HEK293 (cell line): ENCODE measurements at regions not wholly inside any gene's neighbourhood (a gene's known extent, or its start where the extent isn't known, plus 50 kb on each side); places are given as distances from the start of the nearest gene placed in this dataset.

Source experiments
- CTCF ChIA-PET: fragments of 350-600 bp; formaldehyde crosslinking; extraction: SDS; loops from one replicate; lab custom pipeline; 2021; ENCODE audit warnings: antibody characterized with exemption; lab: Yijun Ruan, JAX
- POLR2A ChIA-PET: fragments of 300-600 bp; formaldehyde crosslinking; extraction: SDS; loops from one replicate; lab custom pipeline; 2020; ENCODE audit warnings: antibody characterized with exemption, inconsistent platforms; lab: Yijun Ruan, JAX
- H3K27ac ChIP-seq: fragments of 200-500 bp; sonication (Bioruptor generic); 2 replicates; pipeline ENCODE4 v1.5.1; 2014; ENCODE audit warnings: low read depth, low read length, control low read depth, inconsistent platforms; ENCODE audit errors: extremely low read depth
- H3K36me3 ChIP-seq, 2 experiments: fragments of 200-500 bp in 1 of 2; sonication (Bioruptor generic) in 1 of 2; 1 replicate in 1 of 2; 2 replicates in 1 of 2; pipeline ENCODE4 v1.5.1; 2014 to 2017; ENCODE audit warnings: inconsistent platforms in 2 of 2, low read length in 2 of 2; ENCODE audit not compliant: control insufficient read depth in 2 of 2, insufficient read depth in 1 of 2
- H3K4me1 ChIP-seq: fragments of 200-500 bp; sonication (Bioruptor generic); 2 replicates; pipeline ENCODE4 v1.5.1; 2014; ENCODE audit warnings: mild to moderate bottlenecking, low read length, inconsistent platforms; ENCODE audit not compliant: control insufficient read depth, insufficient read depth
- H3K4me3 ChIP-seq: 2 replicates; pipeline ENCODE4 v1.5.1; 2011; ENCODE audit warnings: low read depth, mild to moderate bottlenecking, control low read depth, low read length, moderate library complexity
- H3K9me3 ChIP-seq: fragments of 200-500 bp; sonication (Bioruptor generic); 2 replicates; pipeline ENCODE4 v1.5.1; 2014; ENCODE audit warnings: low read depth, low read length, inconsistent platforms; ENCODE audit not compliant: control insufficient read depth, insufficient read depth
- HOXC10 ChIP-seq: sonication (generic); formaldehyde crosslinking; IDR thresholded peaks from 2 replicates; pipeline ENCODE4 v1.8.1; 2023; ENCODE audit warnings: mild to moderate bottlenecking, missing genetic modification reagents
- MZF1 ChIP-seq: fragments of 450-650 bp; formaldehyde crosslinking; IDR thresholded peaks from 2 replicates; pipeline ENCODE4 v1.5.1; 2017; ENCODE audit warnings: missing biosample characterization, missing genetic modification characterization, borderline replicate concordance
- ZFHX2 ChIP-seq: fragments of 450-650 bp; formaldehyde crosslinking; conservative IDR thresholded peaks from 2 replicates; pipeline ENCODE4 v1.5.1; 2016; ENCODE audit warnings: missing biosample characterization, missing genetic modification characterization
- ZNF10 ChIP-seq: fragments of 450-650 bp; formaldehyde crosslinking; IDR thresholded peaks from 2 replicates; pipeline ENCODE4 v1.5.1; 2017; ENCODE audit warnings: missing biosample characterization, missing genetic modification characterization
- ZNF121 ChIP-seq: fragments of 450-650 bp; formaldehyde crosslinking; IDR thresholded peaks from 2 replicates; pipeline ENCODE4 v1.5.1; 2016; ENCODE audit warnings: missing biosample characterization, missing genetic modification characterization
- ZNF133 ChIP-seq: fragments of 450-650 bp; formaldehyde crosslinking; IDR thresholded peaks from 2 replicates; pipeline ENCODE4 v1.5.1; 2016; ENCODE audit warnings: missing biosample characterization, missing genetic modification characterization
- ZNF221 ChIP-seq: fragments of 450-650 bp; formaldehyde crosslinking; IDR thresholded peaks from 2 replicates; pipeline ENCODE4 v1.5.1; 2017; ENCODE audit warnings: missing biosample characterization, missing genetic modification characterization, borderline replicate concordance
- ZNF24 ChIP-seq: fragments of 450-650 bp; formaldehyde crosslinking; IDR thresholded peaks from 2 replicates; pipeline ENCODE4 v1.5.1; 2016; ENCODE audit warnings: missing biosample characterization, missing genetic modification characterization
- ZNF426 ChIP-seq: fragments of 450-650 bp; formaldehyde crosslinking; IDR thresholded peaks from 2 replicates; pipeline ENCODE4 v1.5.1; 2017; ENCODE audit warnings: missing biosample characterization, missing genetic modification characterization, mild to moderate bottlenecking, inconsistent platforms, moderate library complexity
- ZNF473 ChIP-seq: fragments of 450-650 bp; formaldehyde crosslinking; IDR thresholded peaks from 2 replicates; pipeline ENCODE4 v1.5.1; 2017; ENCODE audit warnings: missing biosample characterization, missing genetic modification characterization
- ZNF501 ChIP-seq: fragments of 450-650 bp; formaldehyde crosslinking; IDR thresholded peaks from 2 replicates; pipeline ENCODE4 v1.5.1; 2016; ENCODE audit warnings: missing biosample characterization, missing genetic modification characterization
- ZNF529 ChIP-seq: fragments of 450-650 bp; formaldehyde crosslinking; IDR thresholded peaks from 2 replicates; pipeline ENCODE4 v1.5.1; 2017; ENCODE audit warnings: missing genetic modification characterization, missing biosample characterization; ENCODE audit not compliant: insufficient replicate concordance
- ZNF600 ChIP-seq: fragments of 450-650 bp; formaldehyde crosslinking; IDR thresholded peaks from 2 replicates; pipeline ENCODE4 v1.5.1; 2016; ENCODE audit warnings: missing biosample characterization, missing genetic modification characterization
- ZNF624 ChIP-seq: fragments of 450-650 bp; formaldehyde crosslinking; IDR thresholded peaks from 2 replicates; pipeline ENCODE4 v1.5.1; 2017; ENCODE audit warnings: missing biosample characterization, missing genetic modification characterization
- ZNF747 ChIP-seq: fragments of 450-650 bp; formaldehyde crosslinking; IDR thresholded peaks from 2 replicates; pipeline ENCODE4 v1.5.1; 2016; ENCODE audit warnings: missing biosample characterization, missing genetic modification characterization
- ZNF776 ChIP-seq: fragments of 450-650 bp; formaldehyde crosslinking; IDR thresholded peaks from 2 replicates; pipeline ENCODE4 v1.5.0; 2017; ENCODE audit warnings: missing biosample characterization, missing genetic modification characterization, borderline replicate concordance
- ZNF785 ChIP-seq: fragments of 450-650 bp; formaldehyde crosslinking; IDR thresholded peaks from 2 replicates; pipeline ENCODE4 v1.5.1; 2016; ENCODE audit warnings: missing biosample characterization, missing genetic modification characterization
- TF ChIP-seq, protein P1 (sequence below): fragments of 450-650 bp; formaldehyde crosslinking; IDR thresholded peaks from 2 replicates; pipeline ENCODE4 v1.5.1; 2016; ENCODE audit warnings: missing biosample characterization, missing genetic modification characterization
- TF ChIP-seq, protein P2 (sequence below): fragments of 450-650 bp; formaldehyde crosslinking; IDR thresholded peaks from 2 replicates; pipeline ENCODE4; 2016; ENCODE audit warnings: missing biosample characterization, missing genetic modification characterization
- TF ChIP-seq, protein P3 (sequence below): fragments of 450-650 bp; formaldehyde crosslinking; optimal IDR thresholded peaks from 2 replicates; pipeline ENCODE3; 2016; ENCODE audit warnings: missing biosample characterization, mild to moderate bottlenecking, missing genetic modification characterization
- TF ChIP-seq, protein P4 (sequence below): fragments of 450-650 bp; formaldehyde crosslinking; IDR thresholded peaks from 2 replicates; pipeline ENCODE4 v1.5.1; 2016; ENCODE audit warnings: missing biosample characterization, missing genetic modification characterization
- TF ChIP-seq, protein P5 (sequence below): fragments of 450-650 bp; formaldehyde crosslinking; IDR thresholded peaks from 2 replicates; pipeline ENCODE4 v1.5.1; 2016; ENCODE audit warnings: missing biosample characterization, missing genetic modification characterization
- TF ChIP-seq, protein P6 (sequence below): fragments of 450-650 bp; formaldehyde crosslinking; IDR thresholded peaks from 2 replicates; pipeline ENCODE4 v1.5.1; 2016; ENCODE audit warnings: missing biosample characterization, missing genetic modification characterization, low read depth

DNA sequence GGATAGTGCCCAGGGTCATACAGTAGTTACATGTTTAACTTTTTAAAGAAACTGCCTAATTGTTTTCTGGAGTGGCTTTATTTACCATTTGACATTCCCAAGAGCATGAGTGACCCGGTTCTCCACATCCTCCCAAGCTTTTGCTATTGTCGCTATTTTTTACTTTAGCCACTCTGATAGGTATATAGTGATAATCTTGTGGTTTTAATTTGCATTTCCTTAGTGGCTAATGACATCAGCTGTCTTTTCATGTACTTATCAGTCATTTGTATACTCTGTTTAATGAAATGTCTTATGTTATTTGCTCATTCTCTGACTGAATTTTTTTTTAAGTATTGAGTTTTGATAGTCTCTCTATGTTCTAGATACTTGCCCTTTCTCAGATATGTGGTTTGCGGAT lies 109.7 kb upstream of the HS6ST1 start:
- no peak overlapping the region for H3K27ac ChIP-seq
- no peaks in the 10 kb centered on the region for H3K36me3 ChIP-seq
- H3K9me3 ChIP-seq: no peaks in the 10 kb centered on the region
- H3K4me3 ChIP-seq: no peak overlapping the region
- no peaks in the 10 kb centered on the region for H3K4me1 ChIP-seq
- CTCF ChIA-PET: interaction anchor here (1.7 kb wide), 1 partner anchor 107 kb away, joined by 5 read pairs; no protein-coding TSS in a partner anchor
- POLR2A ChIA-PET: no interaction called here
- TF ChIP-seq HOXC10 (CRISPR knock-in tag) (no peak), ZNF473 (tag by site-specific recombination) (no peak)
- TF ChIP-seq, protein P1, sequence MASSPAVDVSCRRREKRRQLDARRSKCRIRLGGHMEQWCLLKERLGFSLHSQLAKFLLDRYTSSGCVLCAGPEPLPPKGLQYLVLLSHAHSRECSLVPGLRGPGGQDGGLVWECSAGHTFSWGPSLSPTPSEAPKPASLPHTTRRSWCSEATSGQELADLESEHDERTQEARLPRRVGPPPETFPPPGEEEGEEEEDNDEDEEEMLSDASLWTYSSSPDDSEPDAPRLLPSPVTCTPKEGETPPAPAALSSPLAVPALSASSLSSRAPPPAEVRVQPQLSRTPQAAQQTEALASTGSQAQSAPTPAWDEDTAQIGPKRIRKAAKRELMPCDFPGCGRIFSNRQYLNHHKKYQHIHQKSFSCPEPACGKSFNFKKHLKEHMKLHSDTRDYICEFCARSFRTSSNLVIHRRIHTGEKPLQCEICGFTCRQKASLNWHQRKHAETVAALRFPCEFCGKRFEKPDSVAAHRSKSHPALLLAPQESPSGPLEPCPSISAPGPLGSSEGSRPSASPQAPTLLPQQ (tag by site-specific recombination): no peak
- TF ChIP-seq, protein P2, sequence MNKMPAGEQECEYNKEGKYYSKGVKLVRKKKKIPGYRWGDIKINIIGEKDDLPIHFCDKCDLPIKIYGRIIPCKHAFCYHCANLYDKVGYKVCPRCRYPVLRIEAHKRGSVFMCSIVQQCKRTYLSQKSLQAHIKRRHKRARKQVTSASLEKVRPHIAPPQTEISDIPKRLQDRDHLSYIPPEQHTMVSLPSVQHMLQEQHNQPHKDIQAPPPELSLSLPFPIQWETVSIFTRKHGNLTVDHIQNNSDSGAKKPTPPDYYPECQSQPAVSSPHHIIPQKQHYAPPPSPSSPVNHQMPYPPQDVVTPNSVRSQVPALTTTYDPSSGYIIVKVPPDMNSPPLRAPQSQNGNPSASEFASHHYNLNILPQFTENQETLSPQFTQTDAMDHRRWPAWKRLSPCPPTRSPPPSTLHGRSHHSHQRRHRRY: no peak

DNA sequence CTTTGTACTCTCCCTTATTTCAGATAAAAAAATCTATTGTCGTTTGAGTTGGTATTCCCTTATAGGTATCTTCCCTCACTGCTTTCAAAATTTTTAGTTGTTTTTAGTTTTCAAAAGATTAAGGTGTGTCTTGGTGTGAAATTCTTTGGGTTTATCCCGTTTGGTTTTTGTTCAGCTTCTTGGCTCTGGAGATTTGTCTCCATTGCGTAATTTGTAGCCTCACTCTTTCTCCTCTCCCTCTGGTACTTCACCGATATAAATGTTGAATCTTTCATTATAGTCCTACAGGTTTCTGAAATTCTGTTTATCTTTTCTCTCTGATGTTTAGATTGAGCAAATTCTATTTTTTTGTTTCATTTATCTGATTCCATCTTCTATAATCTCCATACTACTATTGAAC lies 113.8 kb upstream of the HS6ST1 start:
- Histone ChIP-seq H3K4me1 (no peaks in the 10 kb centered on the region), H3K36me3 (no peaks in the 10 kb centered on the region), H3K27ac (no peak overlapping the region), H3K9me3 (no peaks in the 10 kb centered on the region), H3K4me3 (no peak overlapping the region)
- ChIA-PET POLR2A (no interaction called here), CTCF (no interaction called here)
- no peak for TF ChIP-seq ZNF133 (tag by site-specific recombination)
- TF ChIP-seq ZNF501 (tag by site-specific recombination): no peak
- TF ChIP-seq ZNF426 (tag by site-specific recombination): no peak
- TF ChIP-seq ZNF221: no peak
- TF ChIP-seq, protein P3, sequence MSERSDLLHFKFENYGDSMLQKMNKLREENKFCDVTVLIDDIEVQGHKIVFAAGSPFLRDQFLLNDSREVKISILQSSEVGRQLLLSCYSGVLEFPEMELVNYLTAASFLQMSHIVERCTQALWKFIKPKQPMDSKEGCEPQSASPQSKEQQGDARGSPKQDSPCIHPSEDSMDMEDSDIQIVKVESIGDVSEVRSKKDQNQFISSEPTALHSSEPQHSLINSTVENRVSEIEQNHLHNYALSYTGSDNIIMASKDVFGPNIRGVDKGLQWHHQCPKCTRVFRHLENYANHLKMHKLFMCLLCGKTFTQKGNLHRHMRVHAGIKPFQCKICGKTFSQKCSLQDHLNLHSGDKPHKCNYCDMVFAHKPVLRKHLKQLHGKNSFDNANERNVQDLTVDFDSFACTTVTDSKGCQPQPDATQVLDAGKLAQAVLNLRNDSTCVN (tag by site-specific recombination): no peak
- TF ChIP-seq, protein P4, sequence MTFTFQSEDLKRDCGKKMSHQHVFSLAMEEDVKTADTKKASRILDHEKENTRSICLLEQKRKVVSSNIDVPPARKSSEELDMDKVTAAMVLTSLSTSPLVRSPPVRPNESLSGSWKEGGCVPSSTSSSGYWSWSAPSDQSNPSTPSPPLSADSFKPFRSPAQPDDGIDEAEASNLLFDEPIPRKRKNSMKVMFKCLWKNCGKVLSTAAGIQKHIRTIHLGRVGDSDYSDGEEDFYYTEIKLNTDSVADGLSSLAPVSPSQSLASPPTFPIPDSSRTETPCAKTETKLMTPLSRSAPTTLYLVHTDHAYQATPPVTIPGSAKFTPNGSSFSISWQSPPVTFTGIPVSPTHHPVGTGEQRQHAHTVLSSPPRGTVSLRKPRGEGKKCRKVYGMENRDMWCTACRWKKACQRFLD (tag by site-specific recombination): no peak
- TF ChIP-seq ZNF10 (tag by site-specific recombination): no peak
- TF ChIP-seq ZFHX2 (tag by site-specific recombination): no peak
- TF ChIP-seq, protein P5, sequence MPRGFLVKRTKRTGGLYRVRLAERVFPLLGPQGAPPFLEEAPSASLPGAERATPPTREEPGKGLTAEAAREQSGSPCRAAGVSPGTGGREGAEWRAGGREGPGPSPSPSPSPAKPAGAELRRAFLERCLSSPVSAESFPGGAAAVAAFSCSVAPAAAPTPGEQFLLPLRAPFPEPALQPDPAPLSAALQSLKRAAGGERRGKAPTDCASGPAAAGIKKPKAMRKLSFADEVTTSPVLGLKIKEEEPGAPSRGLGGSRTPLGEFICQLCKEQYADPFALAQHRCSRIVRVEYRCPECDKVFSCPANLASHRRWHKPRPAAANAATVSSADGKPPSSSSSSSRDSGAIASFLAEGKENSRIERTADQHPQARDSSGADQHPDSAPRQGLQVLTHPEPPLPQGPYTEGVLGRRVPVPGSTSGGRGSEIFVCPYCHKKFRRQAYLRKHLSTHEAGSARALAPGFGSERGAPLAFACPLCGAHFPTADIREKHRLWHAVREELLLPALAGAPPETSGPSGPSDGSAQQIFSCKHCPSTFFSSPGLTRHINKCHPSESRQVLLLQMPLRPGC: no peak
- TF ChIP-seq ZNF776: no peak
- no peak for TF ChIP-seq ZNF600 (tag by site-specific recombination)
- TF ChIP-seq ZNF121 (tag by site-specific recombination): no peak
- TF ChIP-seq, protein P6, sequence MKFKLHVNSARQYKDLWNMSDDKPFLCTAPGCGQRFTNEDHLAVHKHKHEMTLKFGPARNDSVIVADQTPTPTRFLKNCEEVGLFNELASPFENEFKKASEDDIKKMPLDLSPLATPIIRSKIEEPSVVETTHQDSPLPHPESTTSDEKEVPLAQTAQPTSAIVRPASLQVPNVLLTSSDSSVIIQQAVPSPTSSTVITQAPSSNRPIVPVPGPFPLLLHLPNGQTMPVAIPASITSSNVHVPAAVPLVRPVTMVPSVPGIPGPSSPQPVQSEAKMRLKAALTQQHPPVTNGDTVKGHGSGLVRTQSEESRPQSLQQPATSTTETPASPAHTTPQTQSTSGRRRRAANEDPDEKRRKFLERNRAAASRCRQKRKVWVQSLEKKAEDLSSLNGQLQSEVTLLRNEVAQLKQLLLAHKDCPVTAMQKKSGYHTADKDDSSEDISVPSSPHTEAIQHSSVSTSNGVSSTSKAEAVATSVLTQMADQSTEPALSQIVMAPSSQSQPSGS: no peak
- no peak for TF ChIP-seq ZNF785 (tag by site-specific recombination)
- no peak for TF ChIP-seq ZNF24 (tag by site-specific recombination)
- no peak for TF ChIP-seq ZNF624 (tag by site-specific recombination)
- TF ChIP-seq, protein P2: no peak
- no peak for TF ChIP-seq ZNF747 (tag by site-specific recombination)
- no peak for TF ChIP-seq ZNF529 (tag by site-specific recombination)
- TF ChIP-seq MZF1 (tag by site-specific recombination): no peak
- TF ChIP-seq, all 188 proteins: peak for 0
